ENCODE measurements at regions not wholly inside any gene's neighbourhood (a gene's known extent, or its start where the extent isn't known, plus 50 kb on each side); places are given as distances from the start of the nearest gene placed in this dataset.
"Not testable (repeated sequence)": the region's sequence is repeated elsewhere in the genome, so short reads cannot be mapped to it uniquely, and the experiment has no call there.

- no peak for DNase-seq (ENCODE audit: low read depth)
Observed at GRCh38 chr3:62926494-62926893, 51.3 kb upstream of the CADPS start.

- DNase-seq (ENCODE audit: low read depth) = no peak
Observed at GRCh38 chr3:62928256-62928655, 53.0 kb upstream of the CADPS start.

- DNase-seq (ENCODE audit: low read depth) = no peak
Observed at GRCh38 chr3:62929771-62930170, 54.6 kb upstream of the CADPS start.

- DNase-seq (ENCODE audit: low read depth) = no peak
Observed at GRCh38 chr3:62935793-62936192, 60.6 kb upstream of the CADPS start.

GRCh38 chr3:62936626-62937254 is 61.5 kb upstream of the CADPS start:
- DNase-seq (ENCODE audit: low read depth) = no peak

- no peak for DNase-seq (ENCODE audit: low read depth)
Observed at GRCh38 chr3:62938583-62938982, 63.4 kb upstream of the CADPS start.

GRCh38 chr3:62939707-62940106 is 64.5 kb upstream of the CADPS start:
- no peak for DNase-seq (ENCODE audit: low read depth)

GRCh38 chr3:62940771-62941563 is 65.8 kb upstream of the CADPS start:
- DNase-seq (ENCODE audit: low read depth) = no peak

GRCh38 chr3:62942227-62942626 is 67.0 kb upstream of the CADPS start:
- no peak for DNase-seq (ENCODE audit: low read depth)

- DNase-seq (ENCODE audit: low read depth) = no peak
Observed at GRCh38 chr3:62942764-62943163, 67.5 kb upstream of the CADPS start.

GRCh38 chr3:62948921-62949320 is 73.7 kb upstream of the CADPS start:
- DNase-seq (ENCODE audit: low read depth) = no peak

- no peak for DNase-seq (ENCODE audit: low read depth)
Observed at GRCh38 chr3:62950210-62950609, 75.0 kb upstream of the CADPS start.

- DNase-seq (ENCODE audit: low read depth) = no peak
Observed at GRCh38 chr3:62951037-62951613, 75.9 kb upstream of the CADPS start.

GRCh38 chr3:62951880-62952279 is 76.7 kb upstream of the CADPS start:
- DNase-seq (ENCODE audit: low read depth) = not testable (repeated sequence)

- DNase-seq (ENCODE audit: low read depth) = no peak
Observed at GRCh38 chr3:62954580-62954979, 79.4 kb upstream of the CADPS start.

- no peak for DNase-seq (ENCODE audit: low read depth)
Observed at GRCh38 chr3:62955126-62955525, 79.9 kb upstream of the CADPS start.

- no peak for DNase-seq (ENCODE audit: low read depth)
Observed at GRCh38 chr3:62956411-62956810, 81.2 kb upstream of the CADPS start.

- no peak for DNase-seq (ENCODE audit: low read depth)
Observed at GRCh38 chr3:62961874-62962556, 86.8 kb upstream of the CADPS start.

- no peak for DNase-seq (ENCODE audit: low read depth)
Observed at GRCh38 chr3:62962714-62963113, 87.5 kb upstream of the CADPS start.

- no peak for DNase-seq (ENCODE audit: low read depth)
Observed at GRCh38 chr3:62965311-62965710, 90.1 kb upstream of the CADPS start.

- no peak for DNase-seq (ENCODE audit: low read depth)
Observed at GRCh38 chr3:62968128-62968527, 92.9 kb upstream of the CADPS start.

- no peak for DNase-seq (ENCODE audit: low read depth)
Observed at GRCh38 chr3:62970648-62971047, 95.4 kb upstream of the CADPS start.

- DNase-seq (ENCODE audit: low read depth) = no peak
Observed at GRCh38 chr3:62975566-62975965, 100.3 kb upstream of the CADPS start.

Measured in forelimb muscle (tissue), 1 donor.